Activated CD4-positive, alpha-beta T cell treated with anti-CD3 and anti-CD28 coated beads, Interleukin-2, Interleukin-6, amounts not matched to agents 100 ng/mL and 50 ng/mL, durations not matched to agents 16 hours and 8 hours (primary cell): ENCODE measurements at regions not wholly inside any gene's neighbourhood (a gene's known extent, or its start where the extent isn't known, plus 50 kb on each side); places are given as distances from the start of the nearest gene placed in this dataset.
"Not testable (repeated sequence)": the region's sequence is repeated elsewhere in the genome, so short reads cannot be mapped to it uniquely, and the experiment has no call there.

Experiments used
- DNase-seq: peaks from one replicate; pipeline ENCODE4 v3.0.0-alpha.2; 2020

GRCh38 chr4:187618701-187619281 lies 376.8 kb upstream of the ZFP42 start:
- DNase-seq: no peak

- DNase-seq: no peak
Observed at GRCh38 chr4:187619319-187619718, 376.3 kb upstream of the ZFP42 start.

GRCh38 chr4:187632260-187632995 lies 363.1 kb upstream of the ZFP42 start:
- DNase-seq: no peak

GRCh38 chr4:187633245-187633644 lies 362.3 kb upstream of the ZFP42 start:
- no peak for DNase-seq

- DNase-seq: no peak
Observed at GRCh38 chr4:187656959-187657358, 338.6 kb upstream of the ZFP42 start.

- no peak for DNase-seq
Observed at GRCh38 chr4:187663076-187663475, 332.5 kb upstream of the ZFP42 start.

- DNase-seq: no peak
Observed at GRCh38 chr4:187664011-187664410, 331.6 kb upstream of the ZFP42 start.

GRCh38 chr4:187665086-187665485 lies 330.5 kb upstream of the ZFP42 start:
- DNase-seq: no peak

- no peak for DNase-seq
Observed at GRCh38 chr4:187666034-187666433, 329.5 kb upstream of the ZFP42 start.

GRCh38 chr4:187666697-187667494 lies 328.7 kb upstream of the ZFP42 start:
- DNase-seq: no peak

GRCh38 chr4:187668526-187669082 lies 327.0 kb upstream of the ZFP42 start:
- DNase-seq: no peak

GRCh38 chr4:187671521-187671920 lies 324.1 kb upstream of the ZFP42 start:
- not testable (repeated sequence) for DNase-seq

GRCh38 chr4:187671958-187672357 lies 323.6 kb upstream of the ZFP42 start:
- not testable (repeated sequence) for DNase-seq

GRCh38 chr4:187672526-187672925 lies 323.0 kb upstream of the ZFP42 start:
- not testable (repeated sequence) for DNase-seq

- DNase-seq: no peak
Observed at GRCh38 chr4:187679450-187679849, 316.1 kb upstream of the ZFP42 start.

- DNase-seq: no peak
Observed at GRCh38 chr4:187685247-187685646, 310.3 kb upstream of the ZFP42 start.

- no peak for DNase-seq
Observed at GRCh38 chr4:187687697-187688096, 307.9 kb upstream of the ZFP42 start.

- no peak for DNase-seq
Observed at GRCh38 chr4:187692626-187693025, 302.9 kb upstream of the ZFP42 start.

- not testable (repeated sequence) for DNase-seq
Observed at GRCh38 chr4:187695531-187695930, 300.0 kb upstream of the ZFP42 start.

- no peak for DNase-seq
Observed at GRCh38 chr4:187711586-187711985, 284.0 kb upstream of the ZFP42 start.

GRCh38 chr4:187714957-187715356 lies 280.6 kb upstream of the ZFP42 start:
- DNase-seq: no peak

- no peak for DNase-seq
Observed at GRCh38 chr4:187715466-187715865, 280.1 kb upstream of the ZFP42 start.

- DNase-seq: no peak
Observed at GRCh38 chr4:187724456-187724855, 271.1 kb upstream of the ZFP42 start.

- no peak for DNase-seq
Observed at GRCh38 chr4:187726485-187726884, 269.1 kb upstream of the ZFP42 start.
